Forelimb muscle (tissue), 1 donor: ENCODE measurements at regions not wholly inside any gene's neighbourhood (a gene's known extent, or its start where the extent isn't known, plus 50 kb on each side); places are given as distances from the start of the nearest gene placed in this dataset.
"Not testable (repeated sequence)": the region's sequence is repeated elsewhere in the genome, so short reads cannot be mapped to it uniquely, and the experiment has no call there.

ENCODE experiments used
- DNase-seq: peaks from one replicate; pipeline ENCODE4 v3.0.0-alpha.2; 2013; ENCODE audit warnings: low read depth

GRCh38 chr6:144434308-144434990 is 149.3 kb downstream of the UTRN start:
- no peak for DNase-seq

GRCh38 chr6:144435602-144436426 is 150.7 kb downstream of the UTRN start:
- no peak for DNase-seq

GRCh38 chr6:144437105-144437504 is 152.0 kb downstream of the UTRN start:
- no peak for DNase-seq

GRCh38 chr6:144438103-144438502 is 153.0 kb downstream of the UTRN start:
- no peak for DNase-seq

GRCh38 chr6:144439016-144439415 is 153.9 kb downstream of the UTRN start:
- no peak for DNase-seq

- not testable (repeated sequence) for DNase-seq
Observed at GRCh38 chr6:144441801-144442200, 156.7 kb downstream of the UTRN start.

- DNase-seq, result no peak
Observed at GRCh38 chr6:144443157-144443556, 158.0 kb downstream of the UTRN start.

- no peak for DNase-seq
Observed at GRCh38 chr6:144447472-144447871, 162.3 kb downstream of the UTRN start.

- DNase-seq, result no peak
Observed at GRCh38 chr6:144449218-144449617, 164.1 kb downstream of the UTRN start.

- peak; percentile 76 for DNase-seq
Observed at GRCh38 chr6:144449911-144450597, 164.9 kb downstream of the UTRN start.

GRCh38 chr6:144460327-144461095 is 175.4 kb downstream of the UTRN start:
- DNase-seq, result no peak

- DNase-seq, result no peak
Observed at GRCh38 chr6:144462058-144462457, 176.9 kb downstream of the UTRN start.

GRCh38 chr6:144466716-144467115 is 181.6 kb downstream of the UTRN start:
- DNase-seq, result no peak

- DNase-seq, result no peak
Observed at GRCh38 chr6:144467172-144467762, 182.1 kb downstream of the UTRN start.

GRCh38 chr6:144467921-144468320 is 182.8 kb downstream of the UTRN start:
- DNase-seq, result no peak

- DNase-seq, result no peak
Observed at GRCh38 chr6:144468709-144469108, 183.6 kb downstream of the UTRN start.

GRCh38 chr6:144469144-144469575 is 184.0 kb downstream of the UTRN start:
- no peak for DNase-seq

- not testable (repeated sequence) for DNase-seq
Observed at GRCh38 chr6:144470201-144470600, 185.1 kb downstream of the UTRN start.

GRCh38 chr6:144471986-144472385 is 186.9 kb downstream of the UTRN start:
- DNase-seq, result no peak

- no peak for DNase-seq
Observed at GRCh38 chr6:144474290-144474689, 189.2 kb downstream of the UTRN start.

GRCh38 chr6:144474904-144475303 is 189.8 kb downstream of the UTRN start:
- DNase-seq, result no peak
